Memory B cell (primary cell): ENCODE measurements at regions not wholly inside any gene's neighbourhood (a gene's known extent, or its start where the extent isn't known, plus 50 kb on each side); places are given as distances from the start of the nearest gene placed in this dataset.

ENCODE experiments used
- ATAC-seq: fragments of 150-1000 bp; cut with Tn5 transposase; 2 replicates; pipeline ENCODE4 v1.10.0; 2021; ENCODE audit warnings: low read depth, mild to moderate bottlenecking, moderate library complexity
- DNase-seq, 2 donors: peaks; one replicate each; pipeline ENCODE4 v3.0.0; 2022; ENCODE audit warnings: low spot score in 2 of 2
- H3K27ac Mint-ChIP-seq: one replicate; pipeline ENCODE4 v1.8.0; 2022; ENCODE audit warnings: mild to moderate bottlenecking, moderate library complexity, mixed read lengths
- H3K27me3 Mint-ChIP-seq: one replicate; pipeline ENCODE4 v1.8.0; 2022; ENCODE audit warnings: mixed read lengths
- H3K36me3 Mint-ChIP-seq: one replicate; pipeline ENCODE4 v1.8.0; 2022; ENCODE audit warnings: mild to moderate bottlenecking, mixed read lengths
- H3K4me1 Mint-ChIP-seq: one replicate; pipeline ENCODE4 v1.8.0; 2022; ENCODE audit warnings: mixed read lengths
- H3K4me3 Mint-ChIP-seq: one replicate; pipeline ENCODE4 v1.8.0; 2022; ENCODE audit warnings: mild to moderate bottlenecking, moderate library complexity, mixed read lengths
- H3K9me3 Mint-ChIP-seq: one replicate; pipeline ENCODE4 v1.8.0; 2022; ENCODE audit warnings: mixed read lengths

- no peaks in the 10 kb centered on the region for H3K36me3 Mint-ChIP-seq
- H3K27me3 Mint-ChIP-seq, result no peaks in the 10 kb centered on the region
- no peaks in the 10 kb centered on the region for H3K4me1 Mint-ChIP-seq
- DNase-seq (no peak), ATAC-seq (no peak)
- H3K9me3 Mint-ChIP-seq, result peaks cover 8% of the 10 kb centered on the region
- no peak overlapping the region for H3K27ac Mint-ChIP-seq
- no peak overlapping the region for H3K4me3 Mint-ChIP-seq
Measured at GRCh38 chr1:188888386-188888785, 1589.3 kb downstream of the BRINP3 start.

GRCh38 chr1:188889166-188889565, 1588.5 kb downstream of the BRINP3 start:
- H3K4me1 Mint-ChIP-seq, result no peaks in the 10 kb centered on the region
- no peak for DNase-seq
- H3K27ac Mint-ChIP-seq, result no peak overlapping the region
- no peaks in the 10 kb centered on the region for H3K27me3 Mint-ChIP-seq
- H3K4me3 Mint-ChIP-seq, result no peak overlapping the region
- H3K36me3 Mint-ChIP-seq, result no peaks in the 10 kb centered on the region
- H3K9me3 Mint-ChIP-seq, result peaks cover 8% of the 10 kb centered on the region
- no peak for ATAC-seq

- DNase-seq, result no peak
Measured at GRCh38 chr1:188891958-188892357, 1585.7 kb downstream of the BRINP3 start.

GRCh38 chr1:188895611-188896010, 1582.1 kb downstream of the BRINP3 start:
- Mint-ChIP-seq H3K36me3 (no peaks in the 10 kb centered on the region), H3K27ac (no peak overlapping the region), H3K9me3 (peaks cover 1% of the 10 kb centered on the region), H3K4me3 (no peak overlapping the region), H3K27me3 (no peaks in the 10 kb centered on the region), H3K4me1 (no peaks in the 10 kb centered on the region)
- DNase-seq (no peak), ATAC-seq (no peak)

More at GRCh38 chr1:188891958-188892357, 1585.7 kb downstream of the BRINP3 start:
- no peaks in the 10 kb centered on the region for H3K36me3 Mint-ChIP-seq
- peaks cover 8% of the 10 kb centered on the region for H3K9me3 Mint-ChIP-seq
- H3K27ac Mint-ChIP-seq, result no peak overlapping the region
- no peak overlapping the region for H3K4me3 Mint-ChIP-seq
- ATAC-seq, result no peak
- H3K4me1 Mint-ChIP-seq, result no peaks in the 10 kb centered on the region
- no peaks in the 10 kb centered on the region for H3K27me3 Mint-ChIP-seq

GRCh38 chr1:188903241-188903640, 1574.4 kb downstream of the BRINP3 start:
- ATAC-seq (no peak), DNase-seq (no peak)
- no peaks in the 10 kb centered on the region for H3K4me1 Mint-ChIP-seq
- no peaks in the 10 kb centered on the region for H3K36me3 Mint-ChIP-seq
- peaks cover 7% of the 10 kb centered on the region for H3K9me3 Mint-ChIP-seq
- H3K27me3 Mint-ChIP-seq, result no peaks in the 10 kb centered on the region
- H3K27ac Mint-ChIP-seq, result no peak overlapping the region
- H3K4me3 Mint-ChIP-seq, result no peak overlapping the region

- no peaks in the 10 kb centered on the region for H3K36me3 Mint-ChIP-seq
- H3K9me3 Mint-ChIP-seq, result peaks cover 7% of the 10 kb centered on the region
- H3K27me3 Mint-ChIP-seq, result no peaks in the 10 kb centered on the region
- no peaks in the 10 kb centered on the region for H3K4me1 Mint-ChIP-seq
- no peak for DNase-seq
- no peak overlapping the region for H3K27ac Mint-ChIP-seq
- no peak for ATAC-seq
- H3K4me3 Mint-ChIP-seq, result no peak overlapping the region
Measured at GRCh38 chr1:188904201-188904600, 1573.5 kb downstream of the BRINP3 start.

GRCh38 chr1:188906921-188907641, 1570.6 kb downstream of the BRINP3 start:
- Mint-ChIP-seq H3K27ac (no peak overlapping the region), H3K27me3 (no peaks in the 10 kb centered on the region), H3K9me3 (peaks cover 6% of the 10 kb centered on the region), H3K4me3 (no peak overlapping the region), H3K36me3 (no peaks in the 10 kb centered on the region), H3K4me1 (no peaks in the 10 kb centered on the region)
- DNase-seq (no peak), ATAC-seq (no peak)

- peaks cover 2% of the 10 kb centered on the region for H3K9me3 Mint-ChIP-seq
- ATAC-seq (no peak), DNase-seq (no peak)
- H3K27ac Mint-ChIP-seq, result no peak overlapping the region
- no peaks in the 10 kb centered on the region for H3K4me1 Mint-ChIP-seq
- no peaks in the 10 kb centered on the region for H3K27me3 Mint-ChIP-seq
- no peaks in the 10 kb centered on the region for H3K36me3 Mint-ChIP-seq
- no peak overlapping the region for H3K4me3 Mint-ChIP-seq
Measured at GRCh38 chr1:188930382-188930781, 1547.3 kb downstream of the BRINP3 start.

- Mint-ChIP-seq H3K4me1 (no peaks in the 10 kb centered on the region), H3K27ac (no peak overlapping the region), H3K9me3 (peaks cover 2% of the 10 kb centered on the region), H3K27me3 (no peaks in the 10 kb centered on the region), H3K36me3 (no peaks in the 10 kb centered on the region), H3K4me3 (no peak overlapping the region)
- no peak for ATAC-seq
- no peak for DNase-seq
Measured at GRCh38 chr1:188931506-188931905, 1546.2 kb downstream of the BRINP3 start.

- ATAC-seq (no peak), DNase-seq (no peak)
- no peak overlapping the region for H3K4me3 Mint-ChIP-seq
- no peak overlapping the region for H3K27ac Mint-ChIP-seq
- H3K36me3 Mint-ChIP-seq, result no peaks in the 10 kb centered on the region
- no peaks in the 10 kb centered on the region for H3K9me3 Mint-ChIP-seq
- H3K27me3 Mint-ChIP-seq, result no peaks in the 10 kb centered on the region
- no peaks in the 10 kb centered on the region for H3K4me1 Mint-ChIP-seq
Measured at GRCh38 chr1:188937965-188938551, 1539.6 kb downstream of the BRINP3 start.

GRCh38 chr1:188941986-188942385, 1535.7 kb downstream of the BRINP3 start:
- DNase-seq (no peak), ATAC-seq (no peak)

GRCh38 chr1:188949701-188950100, 1528.0 kb downstream of the BRINP3 start:
- Mint-ChIP-seq H3K36me3 (no peaks in the 10 kb centered on the region), H3K4me1 (no peaks in the 10 kb centered on the region), H3K27me3 (no peaks in the 10 kb centered on the region), H3K9me3 (no peaks in the 10 kb centered on the region), H3K27ac (no peak overlapping the region), H3K4me3 (no peak overlapping the region)
- DNase-seq, result no peak
- ATAC-seq, result no peak

More at GRCh38 chr1:188941986-188942385, 1535.7 kb downstream of the BRINP3 start:
- Mint-ChIP-seq H3K36me3 (no peaks in the 10 kb centered on the region), H3K9me3 (peaks cover 2% of the 10 kb centered on the region), H3K4me3 (no peak overlapping the region), H3K27me3 (no peaks in the 10 kb centered on the region), H3K4me1 (no peaks in the 10 kb centered on the region), H3K27ac (no peak overlapping the region)

GRCh38 chr1:188958461-188959115, 1519.1 kb downstream of the BRINP3 start:
- H3K36me3 Mint-ChIP-seq, result no peaks in the 10 kb centered on the region
- ATAC-seq, result no peak
- H3K9me3 Mint-ChIP-seq, result peaks cover 9% of the 10 kb centered on the region
- H3K4me3 Mint-ChIP-seq, result no peak overlapping the region
- no peak for DNase-seq
- no peak overlapping the region for H3K27ac Mint-ChIP-seq
- no peaks in the 10 kb centered on the region for H3K4me1 Mint-ChIP-seq
- H3K27me3 Mint-ChIP-seq, result no peaks in the 10 kb centered on the region

- Mint-ChIP-seq H3K4me3 (no peak overlapping the region), H3K27ac (no peak overlapping the region), H3K36me3 (no peaks in the 10 kb centered on the region), H3K27me3 (no peaks in the 10 kb centered on the region), H3K4me1 (no peaks in the 10 kb centered on the region), H3K9me3 (peaks cover 7% of the 10 kb centered on the region)
- DNase-seq, result no peak
- no peak for ATAC-seq
Measured at GRCh38 chr1:188986745-188987417, 1490.8 kb downstream of the BRINP3 start.
